GM23248 (cell line): ENCODE measurements at regions not wholly inside any gene's neighbourhood (a gene's known extent, or its start where the extent isn't known, plus 50 kb on each side); places are given as distances from the start of the nearest gene placed in this dataset. TPM values are rescaled to one million over a fixed set of nuclear protein-coding genes. Genes with fewer than 3 reads are reported as not detected.
"Not testable (repeated sequence)": the region's sequence is repeated elsewhere in the genome, so short reads cannot be mapped to it uniquely, and the experiment has no call there.

Experiments
- DNase-seq: peaks from one replicate; pipeline ENCODE4 v3.0.0-alpha.2; 2015
- H2AFZ ChIP-seq: fragments of 200-600 bp; sonication (generic); 2 replicates; pipeline ENCODE4 v1.6.1; 2016; ENCODE audit warnings: antibody characterized with exemption
- H3F3A ChIP-seq: fragments of 200-600 bp; sonication (generic); 2 replicates; pipeline ENCODE4 v1.6.1; 2016; ENCODE audit warnings: mild to moderate bottlenecking, antibody characterized with exemption, mixed run types; ENCODE audit not compliant: insufficient read depth
- H3K27ac ChIP-seq: fragments of 200-600 bp; sonication (generic); 2 replicates; pipeline ENCODE4 v1.5.1; 2016; ENCODE audit warnings: mild to moderate bottlenecking
- H3K27me3 ChIP-seq: fragments of 200-600 bp; sonication (generic); replicated peaks from 2 replicates; pipeline ENCODE4 v1.6.1; 2016; ENCODE audit warnings: mild to moderate bottlenecking; ENCODE audit not compliant: insufficient read depth
- H3K36me3 ChIP-seq: fragments of 200-600 bp; sonication (generic); 2 replicates; pipeline ENCODE4 v1.6.1; 2016; ENCODE audit warnings: low read depth, mild to moderate bottlenecking
- H3K4me1 ChIP-seq: fragments of 200-600 bp; sonication (generic); 2 replicates; pipeline ENCODE4 v1.6.1; 2016; ENCODE audit warnings: mild to moderate bottlenecking; ENCODE audit not compliant: insufficient read depth
- H3K4me2 ChIP-seq: fragments of 200-600 bp; sonication (generic); one replicate; pipeline ENCODE4 v1.6.1; 2016; ENCODE audit warnings: mild to moderate bottlenecking; ENCODE audit not compliant: unreplicated experiment
- H3K4me3 ChIP-seq: fragments of 200-600 bp; sonication (generic); 2 replicates; pipeline ENCODE4 v1.5.1; 2016; ENCODE audit warnings: mild to moderate bottlenecking
- H3K79me2 ChIP-seq: fragments of 200-600 bp; sonication (generic); 2 replicates; pipeline ENCODE4 v1.6.1; 2016; ENCODE audit warnings: mild to moderate bottlenecking; ENCODE audit not compliant: insufficient read depth
- H3K9ac ChIP-seq: fragments of 200-600 bp; sonication (generic); 2 replicates; pipeline ENCODE4 v1.6.1; 2016; ENCODE audit warnings: mild to moderate bottlenecking
- H3K9me2 ChIP-seq: fragments of 200-600 bp; sonication (generic); 2 replicates; pipeline ENCODE4 v1.6.1; 2016; ENCODE audit warnings: mixed run types, mild to moderate bottlenecking, moderate library complexity; ENCODE audit not compliant: insufficient read depth
- H3K9me3 ChIP-seq: fragments of 200-600 bp; sonication (generic); one replicate; pipeline ENCODE4 v1.6.1; 2017; ENCODE audit warnings: low read depth
- H4K20me1 ChIP-seq: fragments of 200-600 bp; sonication (generic); 2 replicates; pipeline ENCODE4 v1.6.0; 2016; ENCODE audit not compliant: insufficient read depth
- WGBS, 2 experiments: methylation state at CpG; one replicate each; pipeline ENCODE4 v1.1.6; 2015 to 2017; ENCODE audit warnings: low lambda C conversion rate in 2 of 2, low coverage in 1 of 2; ENCODE audit errors: missing lambda C conversion rate in 2 of 2; 5-methylcytosine and 5-hydroxymethylcytosine counted together
- in situ Hi-C: fragments of 300-500 bp; cut with MboI; formaldehyde crosslinking; loops from 2 replicates; pipeline ENCODE4 v1.15.0; 2020
- small RNA-seq: library from RNA; depleted of rRNA; stranded (forward); fragments of <200 nt; gene quantifications from one replicate; pipeline ENCODE3, GENCODE V24; 2014; ENCODE audit warnings: low read depth, low replicate concordance

GRCh38 chr21:6158171-6158570 is 4363.2 kb upstream of the TPTE start:
- H3K36me3 ChIP-seq, H3K4me1 ChIP-seq, DNase-seq, H3K9ac ChIP-seq, H3K9me2 ChIP-seq, H3K4me2 ChIP-seq, H3K9me3 ChIP-seq, H4K20me1 ChIP-seq, H3F3A ChIP-seq, in situ Hi-C loops, H3K27me3 ChIP-seq, H3K27ac ChIP-seq, H3K4me3 ChIP-seq, H2AFZ ChIP-seq, H3K79me2 ChIP-seq: not testable (repeated sequence)
- no CpG with 5 or more reads among the region's 9 CpGs for WGBS, 2 experiments

Small RNAs in the stretch of these regions (small RNA-seq; reads per million reads assigned to genes)
- gene CU639417.2, result not detected
